HepG2 (cell line): ENCODE measurements at regions not wholly inside any gene's neighbourhood (a gene's known extent, or its start where the extent isn't known, plus 50 kb on each side); places are given as distances from the start of the nearest gene placed in this dataset.

Experiments used
- ATAC-seq: fragments of 200-7000 bp; cut with Tn5 transposase; 3 replicates; pipeline ENCODE4 v1.9.1; 2020; ENCODE audit warnings: mild to moderate bottlenecking, moderate library complexity
- BruUV-seq: library from RNA; stranded (reverse); fragments of 400-500 nt; replicated peaks from 2 replicates; lab custom pipeline; 2021; lab: Mats Ljungman, UMichigan
- CTCF ChIA-PET: fragments of 300-600 bp; formaldehyde crosslinking; extraction: SDS; loops from one replicate; lab custom pipeline; 2021; ENCODE audit warnings: low total read pairs, inconsistent platforms, low intra/inter-chr PET ratio; lab: Yijun Ruan, JAX
- POLR2A ChIA-PET: fragments of 350-600 bp; sonication (Branson Sonifier 250); formaldehyde crosslinking; loops from one replicate; lab custom pipeline; 2020; ENCODE audit warnings: antibody characterized with exemption, inconsistent platforms; lab: Yijun Ruan, JAX
- DNase-seq: peaks from one replicate; pipeline ENCODE4 v3.0.0-alpha.2; 2015; ENCODE audit warnings: low spot score
- FAIRE-seq: peaks from 3 replicates; lab custom pipeline; 2011; peaks lifted over from hg19 to GRCh38; lab: Jason Lieb, UNC
- H2AFZ ChIP-seq: one replicate; pipeline ENCODE4 v1.6.1; 2011; ENCODE audit warnings: low read length, inconsistent platforms
- H3K27ac ChIP-seq: fragments of 300-600 bp; 3 replicates; pipeline ENCODE4 v1.8.0; 2011; ENCODE audit warnings: mixed run types, mild to moderate bottlenecking, mixed read lengths, low read length, inconsistent platforms; ENCODE audit not compliant: insufficient read depth; ENCODE audit errors: extremely low read length
- H3K27me3 ChIP-seq, 2 experiments: fragments of 200-600 bp in 1 of 2; 2 replicates in 1 of 2; 3 replicates in 1 of 2; pipeline versions ENCODE4 v1.6.0 to v1.8.0; 2011; ENCODE audit warnings: low read length in 2 of 2, mild to moderate bottlenecking in 2 of 2, moderate library complexity in 2 of 2, inconsistent platforms in 1 of 2; ENCODE audit not compliant: insufficient read depth in 2 of 2, control insufficient read depth in 1 of 2
- H3K36me3 ChIP-seq, 2 experiments: fragments of 200-600 bp in 1 of 2; replicated peaks in 1 of 2; 2 replicates in 1 of 2; 3 replicates in 1 of 2; pipeline versions ENCODE4 v1.5.1 to v1.8.0; 2011; ENCODE audit warnings: low read length in 2 of 2, inconsistent platforms in 1 of 2; ENCODE audit not compliant: insufficient read depth in 2 of 2, control insufficient read depth in 1 of 2
- H3K4me1 ChIP-seq: 2 replicates; pipeline ENCODE4 v1.5.1; 2012; ENCODE audit warnings: low read length, inconsistent platforms; ENCODE audit not compliant: insufficient read depth
- H3K4me2 ChIP-seq: 2 replicates; pipeline ENCODE4 v1.6.0; 2011; ENCODE audit warnings: low read depth, low read length, inconsistent platforms
- H3K4me3 ChIP-seq, 3 experiments: fragments of 200-600 bp in 1 of 3; sonication (generic), shearing (Covaris generic) in 1 of 3; replicated peaks in 1 of 3; 2 replicates each; pipeline ENCODE4 v1.5.1; 2011 to 2016; ENCODE audit warnings: low read length in 3 of 3, inconsistent platforms in 2 of 3, low read depth in 2 of 3, mild to moderate bottlenecking in 2 of 3, control low read depth in 1 of 3, mixed read lengths in 1 of 3; ENCODE audit not compliant: insufficient read depth in 1 of 3
- H3K79me2 ChIP-seq: one replicate; pipeline ENCODE4 v1.6.1; 2011; ENCODE audit warnings: low read length, inconsistent platforms; ENCODE audit not compliant: insufficient read depth
- H3K9ac ChIP-seq: 2 replicates; pipeline ENCODE4 v1.6.0; 2011; ENCODE audit warnings: mild to moderate bottlenecking, low read depth, low read length, inconsistent platforms; ENCODE audit not compliant: insufficient read depth
- H3K9me3 ChIP-seq: 2 replicates; pipeline ENCODE4 v1.5.1; 2012; ENCODE audit warnings: mild to moderate bottlenecking, low read length
- H4K20me1 ChIP-seq: 2 replicates; pipeline ENCODE4 v1.6.0; 2011; ENCODE audit warnings: inconsistent platforms, mild to moderate bottlenecking, low read length, moderate library complexity; ENCODE audit not compliant: insufficient read depth
- FOSL2 ChIP-seq: sonication (generic); formaldehyde crosslinking; IDR thresholded peaks from 2 replicates; pipeline ENCODE4 v1.4.0; 2020; ENCODE audit warnings: missing genetic modification reagents
- KDM5B ChIP-seq: sonication (generic); formaldehyde crosslinking; IDR thresholded peaks from 2 replicates; pipeline ENCODE4 v1.4.0; 2020; ENCODE audit warnings: missing genetic modification reagents, mild to moderate bottlenecking, borderline replicate concordance
- NCOR1 ChIP-seq: fragments of 200-600 bp; sonication (generic); IDR thresholded peaks from 2 replicates; pipeline ENCODE4 v1.7.0; 2017; ENCODE audit warnings: antibody characterized with exemption, low read length, borderline replicate concordance
- SALL1 ChIP-seq: sonication (generic); formaldehyde crosslinking; IDR thresholded peaks from 2 replicates; pipeline ENCODE4 v1.8.0; 2022; ENCODE audit warnings: mild to moderate bottlenecking, missing genetic modification reagents
- STAT6 ChIP-seq: sonication (generic); formaldehyde crosslinking; IDR thresholded peaks from 2 replicates; pipeline ENCODE4 v1.4.0; 2020; ENCODE audit warnings: missing genetic modification reagents, mild to moderate bottlenecking, borderline replicate concordance
- TAF1 ChIP-seq: sonication (generic); formaldehyde crosslinking; IDR thresholded peaks from 2 replicates; pipeline ENCODE4 v1.4.0; 2020; ENCODE audit warnings: missing genetic modification reagents
- ZNF121 ChIP-seq: sonication (generic); formaldehyde crosslinking; IDR thresholded peaks from 2 replicates; pipeline ENCODE4 v1.5.0; 2020; ENCODE audit warnings: mild to moderate bottlenecking, missing genetic modification reagents
- ZNF256 ChIP-seq: sonication (generic); formaldehyde crosslinking; conservative IDR thresholded peaks from 2 replicates; pipeline ENCODE4 v1.4.0; 2020; ENCODE audit warnings: missing genetic modification reagents
- ZNF713 ChIP-seq: sonication (generic); formaldehyde crosslinking; IDR thresholded peaks from 2 replicates; pipeline ENCODE4 v1.4.0; 2020; ENCODE audit warnings: mild to moderate bottlenecking, missing genetic modification reagents
- ZNF879 ChIP-seq: sonication (generic); formaldehyde crosslinking; IDR thresholded peaks from 2 replicates; pipeline ENCODE4 v1.8.1; 2023; ENCODE audit warnings: missing genetic modification reagents
- WGBS: methylation state at CpG from one replicate; pipeline ENCODE4 v1.1.6; 2017; ENCODE audit warnings: low lambda C conversion rate; 5-methylcytosine and 5-hydroxymethylcytosine counted together
- in situ Hi-C: cut with HindIII; loops from 2 replicates; pipeline ENCODE4 v1.10.0; 2017; ENCODE audit warnings: low pct_unique_long_range_greater_than_20kb; ENCODE audit not compliant: extremely low pct_ligation_motif_present
- intact Hi-C: fragments of 100-400 bp; cut with micrococcal nuclease; formaldehyde crosslinking; loops from one replicate; pipeline ENCODE4 v1.10.0; 2022; ENCODE audit not compliant: unreplicated experiment
- TF ChIP-seq, protein P1 (sequence below): sonication (generic); formaldehyde crosslinking; IDR thresholded peaks from 2 replicates; pipeline ENCODE4 v1.4.0; 2020; ENCODE audit warnings: mild to moderate bottlenecking, missing genetic modification reagents

GRCh38 chr4:32858361-32858760 lies 2138.2 kb downstream of the PCDH7 start (continued):
- TF ChIP-seq, protein P1, sequence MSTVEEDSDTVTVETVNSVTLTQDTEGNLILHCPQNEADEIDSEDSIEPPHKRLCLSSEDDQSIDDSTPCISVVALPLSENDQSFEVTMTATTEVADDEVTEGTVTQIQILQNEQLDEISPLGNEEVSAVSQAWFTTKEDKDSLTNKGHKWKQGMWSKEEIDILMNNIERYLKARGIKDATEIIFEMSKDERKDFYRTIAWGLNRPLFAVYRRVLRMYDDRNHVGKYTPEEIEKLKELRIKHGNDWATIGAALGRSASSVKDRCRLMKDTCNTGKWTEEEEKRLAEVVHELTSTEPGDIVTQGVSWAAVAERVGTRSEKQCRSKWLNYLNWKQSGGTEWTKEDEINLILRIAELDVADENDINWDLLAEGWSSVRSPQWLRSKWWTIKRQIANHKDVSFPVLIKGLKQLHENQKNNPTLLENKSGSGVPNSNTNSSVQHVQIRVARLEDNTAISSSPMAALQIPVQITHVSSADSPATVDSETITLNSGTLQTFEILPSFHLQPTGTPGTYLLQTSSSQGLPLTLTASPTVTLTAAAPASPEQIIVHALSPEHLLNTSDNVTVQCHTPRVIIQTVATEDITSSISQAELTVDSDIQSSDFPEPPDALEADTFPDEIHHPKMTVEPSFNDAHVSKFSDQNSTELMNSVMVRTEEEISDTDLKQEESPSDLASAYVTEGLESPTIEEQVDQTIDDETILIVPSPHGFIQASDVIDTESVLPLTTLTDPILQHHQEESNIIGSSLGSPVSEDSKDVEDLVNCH (CRISPR knock-in tag): no peak
- TF ChIP-seq ZNF256 (no peak), ZNF879 (no peak), STAT6 (CRISPR knock-in tag) (no peak), ZNF121 (CRISPR knock-in tag) (no peak), ZNF713 (CRISPR knock-in tag) (no peak)

DNA sequence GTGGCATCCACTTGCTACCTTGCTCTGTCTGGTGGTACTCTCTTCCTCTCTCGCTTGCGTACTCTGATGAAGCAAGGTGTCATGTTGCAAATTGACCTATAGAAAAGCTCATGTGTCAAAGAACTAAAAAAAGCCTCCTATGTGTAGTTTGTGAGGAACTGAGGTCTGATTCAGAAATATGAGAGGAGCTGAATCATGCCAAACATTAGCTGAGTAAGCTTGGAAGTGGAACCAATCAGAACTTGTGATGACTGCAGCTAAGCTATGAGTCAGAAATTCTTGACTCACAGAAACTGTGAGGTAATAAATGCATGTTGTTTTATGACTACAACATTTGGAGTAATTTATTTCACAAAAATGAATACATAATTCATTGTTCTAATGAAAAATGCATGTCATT lies 2138.8 kb downstream of the PCDH7 start:
- POLR2A ChIA-PET: no interaction called here
- H3K9ac ChIP-seq: no peak overlapping the region
- H4K20me1 ChIP-seq: no peaks in the 10 kb centered on the region
- no peaks in the 10 kb centered on the region for H3K79me2 ChIP-seq
- no peaks in the 10 kb centered on the region for H3K36me3 ChIP-seq
- no TSS peak for BruUV-seq
- H3K27me3 ChIP-seq: no peaks in the 10 kb centered on the region
- WGBS: 3% methylated on average over 2 of the region's 2 CpGs
- no peak overlapping the region for H3K4me3 ChIP-seq
- H2AFZ ChIP-seq: no peak overlapping the region
- H3K4me1 ChIP-seq: no peaks in the 10 kb centered on the region
- no peak for FAIRE-seq
- no peak for DNase-seq
- H3K4me2 ChIP-seq: no peak overlapping the region
- H3K27ac ChIP-seq: no peak overlapping the region
- no peak for TF ChIP-seq KDM5B (CRISPR knock-in tag)
- no peak for TF ChIP-seq NCOR1
- TF ChIP-seq TAF1 (CRISPR knock-in tag): no peak
- TF ChIP-seq FOSL2: no peak
- no peak for TF ChIP-seq SALL1 (CRISPR knock-in tag)
- TF ChIP-seq, all 625 proteins: peak for 0
- intact Hi-C loops: no loop called here
- peaks cover 18% of the 10 kb centered on the region for H3K9me3 ChIP-seq
- in situ Hi-C loops: no loop called here
- CTCF ChIA-PET: no interaction called here
- no peak for ATAC-seq
